NCI-H748 (cell line): ENCODE measurements at regions not wholly inside any gene's neighbourhood (a gene's known extent, or its start where the extent isn't known, plus 50 kb on each side); places are given as distances from the start of the nearest gene placed in this dataset.
"Not testable (repeated sequence)": the region's sequence is repeated elsewhere in the genome, so short reads cannot be mapped to it uniquely, and the experiment has no call there.

Source experiments
- DNase-seq: peaks from one replicate; lab custom pipeline; 2025; ENCODE audit not compliant: unreplicated experiment; lab: John Stamatoyannopoulos, UW

GRCh38 chr3:168801794-168802193 lies 706.1 kb upstream of the GOLIM4 start:
- no peak for DNase-seq

- no peak for DNase-seq
Measured at GRCh38 chr3:168796339-168796738, 700.6 kb upstream of the GOLIM4 start.

- peak; percentile 4 for DNase-seq
Measured at GRCh38 chr3:168794427-168794826, 698.7 kb upstream of the GOLIM4 start.

GRCh38 chr3:168782193-168782592 lies 686.5 kb upstream of the GOLIM4 start:
- DNase-seq, result peak; percentile 1

DNA sequence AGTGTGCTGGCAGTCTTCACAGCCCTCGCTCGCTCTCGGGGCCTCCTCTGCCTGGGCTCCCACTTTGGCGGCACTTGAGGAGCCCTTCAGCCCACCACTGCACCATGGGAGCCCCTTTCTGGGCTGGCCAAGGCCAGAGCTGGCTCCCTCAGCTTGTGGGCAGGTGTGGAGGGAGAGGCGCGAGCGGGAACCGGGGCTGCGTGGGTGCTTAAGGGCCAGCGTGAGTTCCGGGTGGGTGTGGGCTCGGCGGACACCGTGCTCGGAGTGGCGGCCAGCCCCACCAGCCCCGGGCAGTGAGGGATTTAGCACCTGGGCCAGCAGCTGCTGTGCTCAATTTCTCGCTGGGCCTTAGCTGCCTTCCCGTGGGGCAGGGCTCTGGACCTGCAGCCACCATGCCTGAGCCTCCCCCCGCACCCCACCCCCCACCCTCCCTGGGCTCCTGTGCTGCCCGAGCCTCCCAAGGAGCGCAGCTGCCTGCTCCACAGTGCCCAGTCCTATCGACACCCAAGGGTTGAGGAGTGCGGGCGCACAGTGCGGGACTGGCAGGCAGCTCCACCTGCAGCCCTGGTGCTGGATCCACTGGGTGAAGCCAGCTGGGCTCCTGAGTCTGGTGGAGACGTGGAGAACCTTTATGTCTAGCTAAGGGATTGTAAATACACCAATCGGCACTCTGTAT lies 684.4 kb upstream of the GOLIM4 start:
- not testable (repeated sequence) for DNase-seq

- no peak for DNase-seq
Measured at GRCh38 chr3:168753724-168754123, 658.0 kb upstream of the GOLIM4 start.

DNA sequence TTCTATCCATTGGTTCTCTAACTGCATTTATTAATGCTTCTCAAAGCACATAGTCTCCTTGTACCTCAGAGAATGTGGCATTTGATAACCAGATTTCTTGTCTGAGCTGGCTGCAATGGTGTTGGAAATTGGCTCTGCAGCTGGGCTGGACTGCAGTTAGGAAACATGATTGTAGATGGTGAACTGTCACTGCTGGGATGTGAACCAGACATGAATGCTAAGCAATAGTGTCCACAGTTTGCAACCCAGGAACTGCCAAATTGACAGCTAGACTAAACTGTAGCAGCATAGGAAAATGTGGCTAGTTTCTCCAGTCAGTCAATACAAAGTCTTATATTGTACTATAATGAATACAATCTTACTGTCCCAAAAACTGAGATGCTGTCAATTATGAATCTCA lies 656.6 kb upstream of the GOLIM4 start:
- no peak for DNase-seq

DNA sequence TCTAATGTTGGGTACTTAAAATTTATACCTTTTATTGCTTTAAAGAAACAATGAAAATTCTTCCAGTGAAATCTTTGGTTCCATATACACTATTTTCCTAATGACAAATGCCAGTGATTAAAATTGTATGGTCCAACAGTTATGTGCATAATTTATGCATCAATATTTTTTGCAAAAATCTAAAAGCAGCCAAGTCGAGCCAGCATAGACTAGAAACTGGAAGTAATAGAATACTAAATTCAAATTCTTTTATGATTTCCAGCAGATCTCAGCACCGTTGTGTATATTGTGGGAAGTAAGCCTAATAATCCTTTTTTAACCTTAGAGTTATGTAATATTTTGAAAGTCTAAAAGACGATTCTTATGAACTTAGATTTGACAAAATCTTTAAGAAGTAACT lies 652.0 kb upstream of the GOLIM4 start:
- DNase-seq, result no peak

GRCh38 chr3:168738527-168739325 lies 643.0 kb upstream of the GOLIM4 start:
- no peak for DNase-seq

DNA sequence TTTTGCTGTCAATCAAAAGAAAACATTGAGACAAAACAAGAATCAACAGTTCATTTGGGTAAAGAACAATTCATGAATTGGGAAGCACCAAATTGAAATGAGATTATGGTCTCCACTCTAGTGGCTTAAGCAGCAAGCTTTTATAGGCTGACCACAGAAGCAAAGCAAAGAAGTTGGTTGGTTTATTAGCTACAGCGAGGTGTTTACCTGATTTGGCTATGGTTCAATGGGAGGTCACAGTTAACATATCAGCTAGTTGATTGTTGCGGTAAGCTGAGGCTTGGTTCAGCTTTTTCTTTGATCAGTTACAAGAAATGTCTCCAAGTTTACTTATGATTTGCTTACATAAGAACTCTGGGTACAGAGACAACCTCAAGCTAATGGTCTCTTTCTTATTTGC lies 640.5 kb upstream of the GOLIM4 start:
- no peak for DNase-seq

GRCh38 chr3:168730073-168730472 lies 634.3 kb upstream of the GOLIM4 start:
- DNase-seq, result no peak

GRCh38 chr3:168722091-168722490 lies 626.4 kb upstream of the GOLIM4 start:
- no peak for DNase-seq

DNA sequence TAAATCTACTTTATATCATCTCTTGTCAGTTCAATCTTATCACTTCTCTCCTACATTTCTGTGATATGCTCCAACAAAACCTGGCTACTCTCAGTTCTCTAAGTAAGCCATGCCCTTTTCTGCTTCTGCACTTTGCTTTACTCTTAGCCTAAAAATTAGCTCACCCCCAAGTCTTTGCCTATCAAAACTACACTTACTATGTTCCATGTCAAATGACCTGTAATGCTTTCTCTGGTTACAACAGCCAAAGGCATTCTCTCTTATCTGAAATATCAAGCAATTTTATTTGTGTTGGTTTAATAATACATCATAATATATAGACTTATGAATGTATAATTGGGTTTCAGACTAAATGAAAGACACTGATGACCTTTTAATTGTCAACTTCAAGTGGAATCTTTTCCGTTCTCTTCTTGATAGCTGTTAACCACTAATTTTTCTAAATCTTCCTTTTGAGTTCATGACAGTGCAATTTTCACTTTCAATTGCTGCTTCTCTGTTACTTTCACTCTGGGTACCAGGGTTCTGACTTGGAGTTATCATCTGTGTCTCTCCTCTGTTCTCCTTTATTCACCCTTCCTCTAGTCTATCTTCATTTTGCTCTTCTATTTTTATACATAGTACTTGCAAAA lies 619.0 kb upstream of the GOLIM4 start:
- no peak for DNase-seq

DNA sequence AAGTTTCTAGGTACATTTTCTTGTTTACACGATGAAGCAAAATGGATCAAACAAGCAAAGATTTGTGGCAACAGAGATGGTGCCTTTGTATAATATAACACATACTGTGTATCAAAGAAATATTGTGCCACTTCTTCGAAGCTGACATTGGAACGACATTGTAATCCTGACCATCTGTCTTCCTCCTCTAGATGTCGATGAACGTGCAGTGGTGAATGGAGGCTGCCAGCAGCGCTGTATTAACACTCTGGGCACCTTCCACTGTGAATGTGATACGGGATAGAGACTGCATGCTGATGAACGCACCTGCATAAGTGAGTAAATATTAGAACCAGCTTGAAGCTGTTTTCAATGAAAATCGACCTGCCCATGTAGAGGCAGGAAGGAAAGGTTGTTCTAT lies 613.3 kb upstream of the GOLIM4 start:
- peak; percentile 76 for DNase-seq

GRCh38 chr3:168707900-168708299 lies 612.2 kb upstream of the GOLIM4 start:
- DNase-seq, result no peak

DNA sequence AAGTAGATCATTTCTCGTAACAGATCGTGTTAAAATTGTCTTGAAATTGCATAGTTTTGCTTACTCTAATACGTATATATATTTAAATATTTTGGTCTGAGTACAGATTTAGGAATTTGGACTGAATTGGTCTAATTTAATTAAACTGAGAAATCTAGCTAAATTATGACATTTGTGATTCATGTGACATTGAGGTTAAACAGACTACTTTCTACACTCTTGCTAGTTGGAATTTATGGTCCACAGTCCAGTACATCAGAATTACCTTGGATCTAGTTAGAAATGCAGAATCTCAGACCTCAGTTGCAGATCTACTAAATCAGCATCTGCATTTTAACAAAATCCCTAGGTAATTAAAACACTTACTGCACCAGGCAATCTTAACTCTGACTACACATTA lies 609.7 kb upstream of the GOLIM4 start:
- DNase-seq, result no peak

DNA sequence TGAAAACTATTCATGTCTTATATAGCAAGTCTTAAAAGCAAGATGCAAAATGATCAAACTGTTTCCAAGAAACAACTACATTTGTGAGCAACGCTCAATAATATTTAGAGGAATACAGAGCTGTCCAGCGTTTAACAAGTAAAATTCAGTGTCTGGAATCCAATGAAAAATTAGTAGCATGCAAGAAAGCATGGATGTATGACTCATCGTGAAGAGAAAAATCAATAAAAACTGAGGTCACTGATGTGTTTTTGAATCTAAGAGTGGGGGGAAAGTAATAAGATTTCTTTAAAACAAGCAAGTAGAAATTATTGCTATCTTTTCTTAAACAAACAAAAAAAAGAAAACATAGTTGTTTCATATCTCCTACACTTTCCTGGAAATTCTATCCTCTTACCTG lies 600.3 kb upstream of the GOLIM4 start:
- no peak for DNase-seq

GRCh38 chr3:168693870-168694269 lies 598.1 kb upstream of the GOLIM4 start:
- DNase-seq, result no peak

DNA sequence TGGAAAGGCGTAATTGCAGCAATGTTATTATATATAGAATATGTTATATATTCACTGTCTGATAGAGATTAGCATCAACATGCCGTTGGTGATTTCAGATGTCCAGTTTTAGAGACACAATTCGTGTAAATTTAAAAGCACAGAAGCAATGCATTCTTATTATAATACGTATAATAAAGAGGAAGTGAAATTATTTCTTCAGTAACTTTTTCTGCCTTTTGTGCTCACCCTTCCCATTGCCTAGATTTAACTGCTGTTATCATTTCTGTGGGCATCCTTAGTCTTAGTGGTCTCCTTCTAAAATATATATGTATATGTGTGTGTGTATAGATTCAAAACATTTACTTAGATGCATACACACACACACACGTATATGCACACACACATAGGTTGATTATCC lies 592.5 kb upstream of the GOLIM4 start:
- no peak for DNase-seq

GRCh38 chr3:168684519-168684918 lies 588.8 kb upstream of the GOLIM4 start:
- no peak for DNase-seq

DNA sequence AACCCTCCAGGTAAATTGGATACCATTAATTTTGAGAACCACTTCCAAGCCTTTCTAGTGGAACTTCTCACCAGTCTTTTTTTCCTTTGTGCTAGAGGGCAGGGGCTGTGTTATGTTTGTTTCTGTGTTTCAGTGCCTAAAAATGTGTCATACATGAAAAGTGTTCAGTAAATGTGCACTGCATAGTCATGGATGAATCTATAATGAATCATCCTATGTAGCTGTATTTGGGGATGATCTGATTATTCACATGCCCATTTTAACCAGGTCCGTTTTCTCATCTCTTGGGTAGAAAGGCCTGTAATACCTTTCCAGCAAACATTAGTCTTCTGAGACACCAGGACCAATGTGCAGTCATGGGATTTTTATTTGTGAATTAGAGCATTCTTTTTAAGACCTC lies 583.0 kb upstream of the GOLIM4 start:
- DNase-seq, result no peak

DNA sequence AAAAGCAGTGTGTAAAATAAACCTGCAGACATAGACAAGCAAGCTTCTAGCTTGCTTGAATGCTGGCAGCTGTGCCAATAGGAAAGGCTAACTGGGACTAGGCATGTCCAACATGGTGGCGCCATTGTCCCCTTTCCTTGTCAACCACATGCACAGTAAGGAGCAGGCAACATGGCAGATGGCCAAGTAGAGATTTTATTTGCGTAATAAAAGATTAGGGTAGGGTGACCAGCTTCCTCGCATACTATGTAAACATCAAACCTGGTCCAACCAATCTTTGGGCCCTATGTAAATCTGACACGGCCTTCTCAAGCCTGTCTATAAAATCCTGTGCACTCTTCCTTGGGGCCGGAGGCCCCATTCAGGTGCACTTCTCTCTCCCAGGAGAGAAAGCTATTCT lies 575.4 kb upstream of the GOLIM4 start:
- peak; percentile 61 for DNase-seq
